ENCODE measurements at regions not wholly inside any gene's neighbourhood (a gene's known extent, or its start where the extent isn't known, plus 50 kb on each side); places are given as distances from the start of the nearest gene placed in this dataset.

- DNase-seq (ENCODE audit: low spot score): no peak
- no peak for TF ChIP-seq CTCF (IDR thresholded peaks at IDR 0.05; ENCODE audit: extremely low read depth, missing control alignments)
These were observed 75.3 kb upstream of the PJA2 start for GRCh38 chr5:109485030-109485429.

GRCh38 chr5:109484597-109484996, 74.8 kb upstream of the PJA2 start:
- no peak for TF ChIP-seq CTCF (IDR thresholded peaks at IDR 0.05; ENCODE audit: extremely low read depth, missing control alignments)
- DNase-seq (ENCODE audit: low spot score): no peak

GRCh38 chr5:109483395-109483971, 73.7 kb upstream of the PJA2 start:
- DNase-seq (ENCODE audit: low spot score): no peak
- TF ChIP-seq CTCF (IDR thresholded peaks at IDR 0.05; ENCODE audit: extremely low read depth, missing control alignments): no peak

- no peak for TF ChIP-seq CTCF (IDR thresholded peaks at IDR 0.05; ENCODE audit: extremely low read depth, missing control alignments)
- DNase-seq (ENCODE audit: low spot score): no peak
These were observed 73.0 kb upstream of the PJA2 start for GRCh38 chr5:109482748-109483147.

GRCh38 chr5:109479260-109479860, 69.6 kb upstream of the PJA2 start:
- DNase-seq (ENCODE audit: low spot score): peak; percentile 26

GRCh38 chr5:109478830-109479229, 69.1 kb upstream of the PJA2 start:
- DNase-seq (ENCODE audit: low spot score): no peak
- TF ChIP-seq CTCF (IDR thresholded peaks at IDR 0.05; ENCODE audit: extremely low read depth, missing control alignments): no peak

More at GRCh38 chr5:109479260-109479860, 69.6 kb upstream of the PJA2 start:
- TF ChIP-seq CTCF (IDR thresholded peaks at IDR 0.05; ENCODE audit: extremely low read depth, missing control alignments): peak; percentile 2

- TF ChIP-seq CTCF (IDR thresholded peaks at IDR 0.05; ENCODE audit: extremely low read depth, missing control alignments): no peak
- no peak for DNase-seq (ENCODE audit: low spot score)
These were observed 66.5 kb upstream of the PJA2 start for GRCh38 chr5:109476292-109476691.
